Subcutaneous abdominal adipose tissue (tissue), 5 donors: ENCODE measurements at regions not wholly inside any gene's neighbourhood (a gene's known extent, or its start where the extent isn't known, plus 50 kb on each side); places are given as distances from the start of the nearest gene placed in this dataset.

Experiments used
- H3K27ac ChIP-seq: one replicate; pipeline ENCODE4 v1.7.0; 2013; ENCODE audit warnings: low read depth, mild to moderate bottlenecking, inconsistent platforms, low read length, moderate library complexity
- H3K27me3 ChIP-seq, 5 donors: one replicate each; pipeline ENCODE4 v1.7.0; 2013; ENCODE audit warnings: low read length in 5 of 5, inconsistent platforms in 1 of 5; ENCODE audit not compliant: control insufficient read depth in 5 of 5, insufficient read depth in 4 of 5
- H3K36me3 ChIP-seq, 5 donors: one replicate each; pipeline ENCODE4 v1.7.0; 2013; ENCODE audit warnings: low read length in 5 of 5; ENCODE audit not compliant: control insufficient read depth in 5 of 5, insufficient read depth in 5 of 5
- H3K4me1 ChIP-seq, 5 donors: one replicate each; pipeline ENCODE4 v1.7.0; 2013; ENCODE audit warnings: low read length in 5 of 5, mild to moderate bottlenecking in 3 of 5, moderate library complexity in 1 of 5; ENCODE audit not compliant: control insufficient read depth in 5 of 5, insufficient read depth in 5 of 5
- H3K4me3 ChIP-seq, 5 donors: one replicate each; pipeline ENCODE4 v1.7.0; 2013; ENCODE audit warnings: low read length in 5 of 5, low read depth in 1 of 5
- H3K9ac ChIP-seq, 5 donors: one replicate each; pipeline ENCODE4 v1.7.0; 2013; ENCODE audit warnings: low read length in 5 of 5, mild to moderate bottlenecking in 4 of 5, moderate library complexity in 3 of 5
- H3K9me3 ChIP-seq, 5 donors: one replicate each; pipeline ENCODE4 v1.7.0; 2013; ENCODE audit warnings: low read length in 5 of 5; ENCODE audit not compliant: control insufficient read depth in 5 of 5
- donor health status: healthy.
- donor health status: healthy.
- donor health status: healthy.
- donor health status: healthy.
- donor health status: healthy.

- H3K27me3 ChIP-seq = peaks cover 0 to 8% (median 2%) of the 10 kb centered on the region in 5 donors
- peaks cover 0 to 10% (median 3%) of the 10 kb centered on the region in 5 donors for H3K9me3 ChIP-seq
Observed at GRCh38 chr7:26011039-26011696, 140.8 kb upstream of the NFE2L3 start.

GRCh38 chr7:26013551-26014083, 138.4 kb upstream of the NFE2L3 start:
- H3K27ac ChIP-seq = no peak overlapping the region
- no peak overlapping the region for H3K9ac ChIP-seq
- peaks cover 0 to 12% (median 6%) of the 10 kb centered on the region in 5 donors for H3K9me3 ChIP-seq
- H3K27me3 ChIP-seq = peaks cover 0 to 6% (median 0%) of the 10 kb centered on the region in 5 donors
- H3K4me3 ChIP-seq = no peak overlapping the region
- no peaks in the 10 kb centered on the region for H3K4me1 ChIP-seq
- no peaks in the 10 kb centered on the region for H3K36me3 ChIP-seq

More at GRCh38 chr7:26011039-26011696, 140.8 kb upstream of the NFE2L3 start:
- Histone ChIP-seq H3K9ac (no peak overlapping the region), H3K27ac (no peak overlapping the region), H3K4me3 (no peak overlapping the region), H3K36me3 (no peaks in the 10 kb centered on the region), H3K4me1 (no peaks in the 10 kb centered on the region)

DNA sequence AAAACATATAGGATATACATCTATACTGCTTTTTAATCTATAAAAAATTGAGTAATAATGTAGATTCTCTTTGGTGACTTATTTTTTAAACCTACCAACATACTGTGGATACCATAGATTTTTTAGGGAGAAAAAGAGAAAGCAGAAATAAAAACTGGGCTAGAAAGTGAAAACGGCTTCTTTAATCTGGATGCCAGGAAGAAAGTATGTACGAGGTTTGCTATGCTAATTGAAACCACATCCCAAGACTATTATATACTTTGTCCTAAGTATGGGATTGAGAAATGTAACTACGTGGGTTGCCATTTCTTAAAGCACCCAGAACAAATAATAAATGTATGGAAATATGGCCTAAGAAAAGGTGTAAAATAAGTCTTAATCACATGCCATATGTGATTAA, 129.0 kb upstream of the NFE2L3 start:
- Histone ChIP-seq H3K9ac (no peak overlapping the region), H3K27me3 (no peaks in the 10 kb centered on the region), H3K9me3 (no peaks in the 10 kb centered on the region), H3K27ac (no peak overlapping the region), H3K4me3 (no peak overlapping the region), H3K36me3 (no peaks in the 10 kb centered on the region), H3K4me1 (no peaks in the 10 kb centered on the region)

GRCh38 chr7:26029911-26030310, 122.1 kb upstream of the NFE2L3 start:
- Histone ChIP-seq H3K4me1 (no peaks in the 10 kb centered on the region), H3K9ac (no peak overlapping the region), H3K9me3 (no peaks in the 10 kb centered on the region), H3K4me3 (no peak overlapping the region), H3K27me3 (peaks cover 0 to 5% (median 0%) of the 10 kb centered on the region in 5 donors), H3K27ac (no peak overlapping the region), H3K36me3 (no peaks in the 10 kb centered on the region)

GRCh38 chr7:26034391-26034790, 117.6 kb upstream of the NFE2L3 start:
- no peaks in the 10 kb centered on the region for H3K9me3 ChIP-seq
- H3K27me3 ChIP-seq = peaks cover 0 to 10% (median 7%) of the 10 kb centered on the region in 5 donors
- no peak overlapping the region for H3K27ac ChIP-seq
- H3K36me3 ChIP-seq = no peaks in the 10 kb centered on the region
- no peak overlapping the region for H3K4me3 ChIP-seq
- H3K4me1 ChIP-seq = no peaks in the 10 kb centered on the region
- H3K9ac ChIP-seq = no peak overlapping the region

GRCh38 chr7:26035552-26035951, 116.4 kb upstream of the NFE2L3 start:
- Histone ChIP-seq H3K4me3 (no peak overlapping the region), H3K4me1 (no peaks in the 10 kb centered on the region), H3K36me3 (no peaks in the 10 kb centered on the region), H3K9ac (no peak overlapping the region), H3K27ac (no peak overlapping the region), H3K9me3 (no peaks in the 10 kb centered on the region), H3K27me3 (peaks cover 0 to 17% (median 12%) of the 10 kb centered on the region in 5 donors)

DNA sequence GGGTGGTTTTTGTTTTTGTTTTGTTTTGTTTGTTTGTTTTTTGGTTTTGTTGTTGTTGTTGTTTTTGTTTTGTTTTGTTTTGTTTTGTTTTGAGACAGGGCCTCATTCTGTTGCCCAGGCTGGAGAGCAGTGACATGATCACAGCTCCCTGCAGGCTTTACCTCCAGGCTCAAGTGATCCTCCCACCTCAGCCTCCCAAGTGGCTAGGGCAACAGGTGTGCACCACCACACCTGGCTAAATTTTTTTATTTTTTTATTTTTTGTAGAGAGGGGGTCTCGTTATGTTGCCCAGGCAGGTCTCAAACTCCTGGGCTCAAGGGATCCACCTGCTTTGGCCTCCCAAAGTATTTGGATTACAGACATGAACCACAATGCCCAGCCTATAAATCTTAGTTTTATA, 115.9 kb upstream of the NFE2L3 start:
- Histone ChIP-seq H3K27me3 (peaks cover 0 to 17% (median 12%) of the 10 kb centered on the region in 5 donors), H3K36me3 (no peaks in the 10 kb centered on the region), H3K4me1 (no peaks in the 10 kb centered on the region), H3K9me3 (no peaks in the 10 kb centered on the region), H3K4me3 (no peak overlapping the region), H3K27ac (no peak overlapping the region), H3K9ac (no peak overlapping the region)

DNA sequence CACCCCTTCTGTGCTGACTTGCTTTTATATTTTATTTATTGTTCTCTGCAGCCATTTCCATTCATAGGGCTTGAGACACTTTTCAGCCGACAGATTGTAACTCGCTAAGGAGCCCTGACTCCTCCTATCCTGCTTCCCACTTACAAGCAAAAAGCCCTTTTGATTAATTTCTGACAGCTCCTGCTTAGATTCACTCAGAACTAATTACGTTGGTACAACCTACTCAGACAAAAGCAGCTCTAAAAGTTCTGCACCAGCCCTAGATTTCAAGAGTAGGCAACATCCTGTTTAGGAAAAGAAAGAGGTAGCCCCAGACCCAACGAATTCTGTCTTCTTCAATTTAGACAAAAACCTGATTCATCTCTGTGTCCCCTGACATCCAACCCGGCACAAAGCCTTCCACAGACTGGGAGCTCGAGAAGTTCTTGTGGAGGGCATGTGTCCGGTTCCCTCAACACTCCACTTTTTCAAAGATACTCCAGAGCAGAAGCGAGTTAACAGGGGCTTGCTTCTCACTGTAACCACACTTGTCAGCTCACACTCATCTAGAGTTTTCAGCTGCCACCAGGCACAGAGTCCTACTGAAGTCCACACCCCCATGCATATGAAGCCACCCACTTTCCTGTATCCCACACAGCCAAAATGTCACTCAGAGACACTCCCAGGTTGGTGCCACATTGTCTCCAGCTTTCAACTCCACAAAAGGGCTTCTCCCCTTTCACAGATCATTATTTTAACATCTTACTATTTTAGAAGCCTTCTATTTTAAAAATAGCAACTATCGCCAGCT, 113.6 kb upstream of the NFE2L3 start:
- Histone ChIP-seq H3K27ac (no peak overlapping the region), H3K9me3 (no peaks in the 10 kb centered on the region), H3K9ac (no peak overlapping the region), H3K4me3 (no peak overlapping the region), H3K36me3 (no peaks in the 10 kb centered on the region), H3K4me1 (no peaks in the 10 kb centered on the region), H3K27me3 (peaks cover 0 to 17% (median 12%) of the 10 kb centered on the region in 5 donors)

DNA sequence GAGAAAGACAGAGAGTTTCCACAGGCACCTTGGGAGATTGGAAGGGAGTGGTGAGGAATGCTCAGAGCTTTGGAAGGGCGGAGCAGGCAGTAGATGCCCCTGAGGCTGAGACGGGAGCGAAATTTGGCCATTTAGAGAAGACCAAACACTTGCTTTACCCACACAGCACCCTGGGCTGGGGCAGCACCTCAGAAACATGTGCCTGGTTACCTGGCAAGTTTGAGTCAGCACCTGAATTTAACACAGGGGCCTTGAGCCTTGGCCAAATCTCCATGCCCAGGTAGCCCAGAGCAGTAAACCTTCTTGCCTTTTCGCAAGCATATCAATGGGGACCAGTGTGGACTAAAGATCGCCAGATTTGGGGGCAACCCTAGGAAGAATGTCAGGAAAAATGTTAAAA, 111.9 kb upstream of the NFE2L3 start:
- Histone ChIP-seq H3K9ac (no peak overlapping the region), H3K27ac (no peak overlapping the region), H3K27me3 (peaks cover 0 to 17% (median 12%) of the 10 kb centered on the region in 5 donors), H3K9me3 (no peaks in the 10 kb centered on the region), H3K4me3 (no peak overlapping the region), H3K36me3 (no peaks in the 10 kb centered on the region), H3K4me1 (no peaks in the 10 kb centered on the region)

- H3K9ac ChIP-seq = no peak overlapping the region
- no peak overlapping the region for H3K27ac ChIP-seq
- no peaks in the 10 kb centered on the region for H3K4me1 ChIP-seq
- no peaks in the 10 kb centered on the region for H3K9me3 ChIP-seq
- H3K36me3 ChIP-seq = no peaks in the 10 kb centered on the region
- peaks cover 0 to 17% (median 12%) of the 10 kb centered on the region in 5 donors for H3K27me3 ChIP-seq
- H3K4me3 ChIP-seq = no peak overlapping the region
Observed at GRCh38 chr7:26042237-26042636, 109.8 kb upstream of the NFE2L3 start.
